ENCODE measurements at regions not wholly inside any gene's neighbourhood (a gene's known extent, or its start where the extent isn't known, plus 50 kb on each side); places are given as distances from the start of the nearest gene placed in this dataset.

DNA sequence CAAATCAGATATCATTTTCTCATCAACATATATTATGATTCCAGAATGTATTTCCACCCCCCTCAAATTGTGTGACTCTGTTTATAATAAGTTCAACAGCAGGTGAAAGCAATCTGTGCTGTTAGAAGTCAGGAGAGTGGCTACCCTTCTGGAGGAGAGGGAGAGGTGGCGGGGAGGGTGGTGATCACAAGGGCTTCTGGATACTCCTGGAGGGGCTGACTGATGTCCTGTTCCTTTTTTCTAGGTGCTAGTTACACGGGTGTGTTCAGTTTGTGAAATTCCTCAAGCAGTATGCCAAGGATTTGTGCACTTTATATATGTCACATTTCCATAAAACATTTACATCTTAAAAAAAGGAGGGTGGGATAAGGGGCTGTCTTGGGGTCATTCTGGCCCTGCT lies 119.1 kb downstream of the IRF8 start:
- DNase-seq (ENCODE audit: low read depth, low spot score), result no peak

GRCh38 chr16:86018487-86018886 lies 119.5 kb downstream of the IRF8 start:
- DNase-seq (ENCODE audit: low read depth, low spot score), result no peak

- DNase-seq (ENCODE audit: low read depth, low spot score), result no peak
These were observed 120.0 kb downstream of the IRF8 start for GRCh38 chr16:86018941-86019340.

- DNase-seq (ENCODE audit: low read depth, low spot score), result no peak
These were observed 120.6 kb downstream of the IRF8 start for GRCh38 chr16:86019446-86020047.

DNA sequence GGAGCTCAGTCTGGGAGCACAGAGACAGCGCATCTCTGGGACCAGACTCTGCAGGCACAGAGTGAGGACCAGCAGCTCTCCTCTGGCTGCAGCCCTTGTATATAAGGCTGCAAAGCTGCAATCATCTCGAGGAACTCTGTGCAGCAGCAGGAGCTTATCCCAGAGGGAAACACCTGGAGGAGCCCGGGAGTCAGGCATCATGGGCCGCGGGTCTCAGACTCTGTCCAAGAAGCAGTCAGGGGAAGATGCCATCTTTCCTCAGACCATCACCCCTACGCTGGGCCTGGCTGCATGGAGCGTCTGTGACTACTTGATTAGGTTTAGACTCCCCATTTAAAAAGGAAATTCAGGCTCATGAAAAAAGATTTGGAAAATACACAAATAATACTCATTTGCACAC lies 122.0 kb downstream of the IRF8 start:
- DNase-seq (ENCODE audit: low read depth, low spot score), result no peak

DNA sequence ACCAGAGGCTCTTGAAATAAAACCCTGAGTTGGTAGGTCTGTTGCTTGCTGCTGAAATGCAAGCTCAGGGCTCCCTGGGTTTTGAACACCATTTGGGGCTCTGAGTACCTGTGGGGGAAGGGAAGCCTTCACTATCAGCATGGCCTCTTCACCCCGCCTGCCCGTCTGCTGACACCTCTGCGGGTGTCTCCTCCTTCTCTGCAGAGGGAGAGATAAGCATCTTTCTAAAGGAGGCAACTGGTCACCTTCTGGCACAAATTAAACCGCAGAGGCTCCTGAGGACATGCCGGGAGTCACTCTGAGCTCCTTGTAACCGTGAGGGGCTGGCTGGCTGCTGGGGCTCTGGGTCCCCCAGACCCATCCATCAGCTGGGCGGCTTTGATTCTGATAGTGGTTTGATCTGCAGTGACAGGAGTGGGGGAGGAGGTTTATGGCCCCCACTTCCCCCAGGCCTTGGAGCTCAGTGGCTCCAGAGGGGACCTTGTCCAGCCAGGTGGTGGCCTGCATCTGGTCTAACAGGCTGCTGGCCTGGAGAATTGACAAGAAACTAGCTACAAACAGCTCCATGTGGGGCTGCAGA lies 123.5 kb downstream of the IRF8 start:
- DNase-seq (ENCODE audit: low read depth, low spot score), result no peak

GRCh38 chr16:86024210-86024609 lies 125.2 kb downstream of the IRF8 start:
- DNase-seq (ENCODE audit: low read depth, low spot score), result no peak

DNA sequence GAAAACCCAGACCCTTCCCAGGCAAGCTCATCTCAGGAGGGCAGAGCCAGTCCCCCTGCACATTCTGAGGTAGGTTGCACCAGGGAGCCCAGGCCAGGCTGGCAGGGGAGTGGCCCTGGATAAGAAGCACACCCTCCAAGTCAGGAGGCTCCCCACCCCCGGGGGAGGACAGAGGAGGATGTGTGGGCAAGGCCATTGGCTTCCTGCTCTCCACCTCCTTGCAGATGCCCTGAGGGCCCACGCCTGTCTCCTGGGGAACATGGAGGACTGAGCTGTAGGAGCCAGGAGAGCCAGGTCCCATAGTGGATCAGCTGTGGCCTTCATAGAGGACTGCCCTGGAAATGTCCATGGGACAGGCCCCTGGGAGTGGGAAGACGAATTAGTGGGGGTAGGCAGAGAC lies 126.7 kb downstream of the IRF8 start:
- no peak for DNase-seq (ENCODE audit: low read depth, low spot score)

GRCh38 chr16:86026171-86026910 lies 127.4 kb downstream of the IRF8 start:
- no peak for DNase-seq (ENCODE audit: low read depth, low spot score)

DNA sequence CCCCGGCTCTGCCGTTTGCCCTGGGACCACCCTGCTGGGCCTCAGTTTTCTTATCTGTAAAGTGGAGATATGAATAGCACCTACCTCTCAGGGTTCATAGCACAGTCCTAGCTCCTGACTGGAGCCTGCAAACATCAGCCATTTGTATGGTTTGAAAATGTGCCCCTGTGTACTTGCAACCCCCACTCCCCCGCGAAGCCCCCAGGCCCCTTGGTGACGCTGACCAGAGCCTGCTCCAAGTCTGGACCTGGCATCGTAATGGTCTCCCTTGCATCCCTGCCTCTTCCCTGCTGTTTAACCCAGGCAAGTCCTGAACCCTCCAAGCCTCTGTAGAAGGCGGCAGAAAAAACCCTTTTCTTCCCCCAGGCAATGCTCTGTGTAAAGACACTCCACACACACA lies 128.0 kb downstream of the IRF8 start:
- no peak for DNase-seq (ENCODE audit: low read depth, low spot score)

DNA sequence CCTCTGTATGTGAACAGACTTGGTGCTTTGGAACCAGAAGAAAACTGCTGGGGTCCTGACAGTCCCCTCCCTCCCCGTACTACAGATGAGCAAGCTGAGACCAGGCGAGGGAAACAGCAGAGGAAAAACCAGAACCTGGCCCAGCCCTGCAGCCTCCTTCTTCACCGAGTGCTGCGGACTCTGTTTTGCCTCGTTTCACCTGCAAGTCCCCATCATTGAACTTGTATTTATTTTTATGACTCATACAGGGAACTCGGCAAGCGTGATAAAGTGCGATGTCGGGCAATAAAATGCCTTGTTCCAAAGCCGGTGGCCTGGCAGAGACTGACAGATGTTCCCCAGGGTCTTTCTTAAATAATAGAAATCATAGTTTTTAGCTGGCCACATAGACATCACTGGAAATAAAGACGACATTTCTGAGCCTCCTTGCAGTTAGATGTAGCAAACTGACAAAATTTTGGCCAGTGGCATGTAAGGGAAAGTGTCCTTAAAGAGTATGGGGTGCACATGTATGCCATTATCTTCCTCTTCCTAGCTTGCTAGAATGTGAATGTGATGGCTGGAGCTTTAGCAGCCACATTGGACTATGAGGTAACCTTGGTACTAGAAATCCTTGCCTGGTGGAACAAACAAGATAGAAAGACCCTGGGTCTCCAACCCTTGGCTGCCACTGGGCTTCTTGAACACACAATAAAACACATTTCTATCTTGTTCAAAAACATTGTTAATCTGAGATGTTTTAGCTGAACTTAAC lies 128.6 kb downstream of the IRF8 start:
- DNase-seq (ENCODE audit: low read depth, low spot score), result no peak

GRCh38 chr16:86029131-86029741 lies 130.3 kb downstream of the IRF8 start:
- no peak for DNase-seq (ENCODE audit: low read depth, low spot score)

- DNase-seq (ENCODE audit: low read depth, low spot score), result no peak
These were observed 131.2 kb downstream of the IRF8 start for GRCh38 chr16:86030116-86030515.

GRCh38 chr16:86031141-86031678 lies 132.2 kb downstream of the IRF8 start:
- no peak for DNase-seq (ENCODE audit: low read depth, low spot score)

- no peak for DNase-seq (ENCODE audit: low read depth, low spot score)
These were observed 134.1 kb downstream of the IRF8 start for GRCh38 chr16:86033016-86033474.

DNA sequence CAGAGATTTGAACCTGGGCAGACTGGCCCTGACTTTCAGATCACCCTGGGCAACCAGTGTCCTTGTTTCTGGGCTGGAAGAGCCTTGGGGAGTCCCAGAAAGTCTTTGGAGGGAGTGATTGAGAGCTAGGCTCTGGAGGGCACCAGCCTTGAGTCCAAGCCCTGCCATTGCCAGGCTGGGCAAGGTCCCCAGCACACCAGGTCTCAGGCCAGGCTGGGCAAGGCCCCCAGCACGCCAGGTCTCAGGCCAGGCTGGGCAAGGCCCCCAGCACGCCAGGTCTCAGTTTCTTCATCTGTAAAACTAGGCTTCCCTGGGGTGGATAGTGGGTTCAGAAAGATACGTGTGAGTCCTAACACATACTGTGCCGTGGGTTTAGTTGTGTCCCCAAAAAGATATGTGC lies 135.0 kb downstream of the IRF8 start:
- DNase-seq (ENCODE audit: low read depth, low spot score), result no peak

DNA sequence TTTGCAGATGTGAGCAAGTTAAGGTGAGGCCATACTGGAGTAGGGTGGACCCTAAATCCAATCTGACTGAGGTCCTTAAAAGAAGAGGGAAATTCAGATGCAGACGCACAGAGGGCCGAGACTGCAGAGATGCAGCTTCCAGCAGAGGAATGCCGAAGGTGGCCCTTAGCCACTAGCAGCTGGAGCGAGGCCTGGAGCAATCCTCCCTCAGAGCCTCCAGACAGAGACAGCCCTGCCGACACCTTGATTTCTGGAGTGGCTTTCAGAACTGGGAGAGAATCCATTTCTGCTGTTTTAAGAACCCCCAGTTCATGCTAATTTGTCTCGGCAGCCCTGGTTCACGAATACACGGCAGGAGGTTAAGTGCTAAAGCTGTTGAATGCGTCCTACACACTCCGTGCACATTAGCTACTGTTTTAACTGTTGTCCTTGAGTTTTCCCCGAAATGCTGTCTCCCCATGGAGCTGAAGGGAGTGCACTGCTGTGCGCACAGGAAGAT lies 135.5 kb downstream of the IRF8 start:
- no peak for DNase-seq (ENCODE audit: low read depth, low spot score)

- DNase-seq (ENCODE audit: low read depth, low spot score), result no peak
These were observed 136.9 kb downstream of the IRF8 start for GRCh38 chr16:86035906-86036305.

DNA sequence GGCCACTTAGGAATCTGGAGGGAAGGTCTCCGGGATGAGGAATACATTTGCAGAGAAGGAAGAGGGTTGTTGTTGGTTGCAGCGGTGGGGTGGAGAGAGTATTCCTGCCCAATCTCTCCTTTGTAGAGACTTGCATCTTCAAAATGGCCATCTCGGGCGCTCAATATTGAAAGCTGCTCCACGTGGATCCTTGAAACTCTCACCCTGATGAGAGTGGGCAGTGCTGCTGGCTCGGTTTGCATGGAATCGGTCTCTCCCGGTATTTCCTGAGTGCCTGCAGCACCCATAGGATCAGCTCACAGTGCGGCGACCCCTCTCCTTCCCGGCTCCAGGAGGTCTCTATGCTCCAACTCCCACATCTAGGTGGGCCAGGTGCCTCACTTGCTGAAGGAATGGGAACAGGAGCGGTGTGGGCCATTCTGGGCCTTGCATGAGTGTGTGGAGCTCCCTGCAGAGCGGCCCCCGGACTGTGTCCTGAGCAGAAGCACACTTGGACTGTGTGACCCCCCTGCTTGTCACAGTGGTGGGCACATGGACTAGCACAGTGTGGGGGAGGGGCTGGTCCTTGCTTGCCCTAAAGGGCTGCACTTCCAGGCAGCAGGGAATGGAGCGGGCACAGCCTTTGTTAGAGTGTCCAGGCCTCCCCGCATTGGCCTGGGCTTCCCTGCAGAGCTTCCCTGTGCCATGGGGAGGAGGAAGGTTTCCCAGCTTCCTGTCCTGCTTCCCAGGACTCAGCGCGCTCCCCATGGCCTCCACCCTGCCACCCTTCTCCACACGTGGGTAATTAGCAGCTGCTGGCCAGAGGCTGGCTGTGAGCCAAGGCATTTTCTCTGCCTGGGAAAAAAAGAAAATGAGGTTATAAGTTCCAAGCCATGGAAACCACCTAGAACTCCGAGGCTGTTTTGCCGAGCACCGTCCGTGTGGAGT lies 139.3 kb downstream of the IRF8 start:
- DNase-seq (ENCODE audit: low read depth, low spot score), result no peak

- DNase-seq (ENCODE audit: low read depth, low spot score), result no peak
These were observed 140.0 kb downstream of the IRF8 start for GRCh38 chr16:86038926-86039310.
